Peyer's patch (tissue), 4 donors: ENCODE measurements at regions not wholly inside any gene's neighbourhood (a gene's known extent, or its start where the extent isn't known, plus 50 kb on each side); places are given as distances from the start of the nearest gene placed in this dataset.

ENCODE experiments used
- CTCF ChIP-seq, 6 experiments: fragments of 450-650 bp in 4 of 6; fragments of 200-600 bp in 2 of 6; sonication (generic) in 1 of 6; IDR thresholded peaks; one replicate each; pipeline ENCODE4 v1.5.1; 2017 to 2019; ENCODE audit warnings: antibody characterized with exemption in 6 of 6, mild to moderate bottlenecking in 3 of 6, moderate library complexity in 1 of 6
- POLR2A ChIP-seq, 2 donors: fragments of 450-650 bp; IDR thresholded peaks; one replicate each; pipeline ENCODE4 v1.5.1; 2017; ENCODE audit warnings: antibody characterized with exemption in 2 of 2, mild to moderate bottlenecking in 2 of 2, moderate library complexity in 2 of 2

GRCh38 chr3:14595561-14595960 is 55.4 kb upstream of the GRIP2 start:
- TF ChIP-seq POLR2A (IDR thresholded peaks at IDR 0.05), result no peak
- TF ChIP-seq CTCF (IDR thresholded peaks at IDR 0.05), result no peak
